HepG2 (cell line): ENCODE measurements at regions not wholly inside any gene's neighbourhood (a gene's known extent, or its start where the extent isn't known, plus 50 kb on each side); places are given as distances from the start of the nearest gene placed in this dataset.

Experiments used
- ATAC-seq: fragments of 200-7000 bp; cut with Tn5 transposase; 3 replicates; pipeline ENCODE4 v1.9.1; 2020; ENCODE audit warnings: mild to moderate bottlenecking, moderate library complexity
- BruUV-seq: library from RNA; stranded (reverse); fragments of 400-500 nt; replicated peaks from 2 replicates; lab custom pipeline; 2021; lab: Mats Ljungman, UMichigan
- CTCF ChIA-PET: fragments of 300-600 bp; formaldehyde crosslinking; extraction: SDS; loops from one replicate; lab custom pipeline; 2021; ENCODE audit warnings: low total read pairs, inconsistent platforms, low intra/inter-chr PET ratio; lab: Yijun Ruan, JAX
- POLR2A ChIA-PET: fragments of 350-600 bp; sonication (Branson Sonifier 250); formaldehyde crosslinking; loops from one replicate; lab custom pipeline; 2020; ENCODE audit warnings: antibody characterized with exemption, inconsistent platforms; lab: Yijun Ruan, JAX
- DNase-seq: peaks from one replicate; pipeline ENCODE4 v3.0.0-alpha.2; 2015; ENCODE audit warnings: low spot score
- FAIRE-seq: peaks from 3 replicates; lab custom pipeline; 2011; peaks lifted over from hg19 to GRCh38; lab: Jason Lieb, UNC
- H2AFZ ChIP-seq: one replicate; pipeline ENCODE4 v1.6.1; 2011; ENCODE audit warnings: low read length, inconsistent platforms
- H3K27ac ChIP-seq: fragments of 300-600 bp; 3 replicates; pipeline ENCODE4 v1.8.0; 2011; ENCODE audit warnings: mixed run types, mild to moderate bottlenecking, mixed read lengths, low read length, inconsistent platforms; ENCODE audit not compliant: insufficient read depth; ENCODE audit errors: extremely low read length
- H3K27me3 ChIP-seq, 2 experiments: fragments of 200-600 bp in 1 of 2; 2 replicates in 1 of 2; 3 replicates in 1 of 2; pipeline versions ENCODE4 v1.6.0 to v1.8.0; 2011; ENCODE audit warnings: low read length in 2 of 2, mild to moderate bottlenecking in 2 of 2, moderate library complexity in 2 of 2, inconsistent platforms in 1 of 2; ENCODE audit not compliant: insufficient read depth in 2 of 2, control insufficient read depth in 1 of 2
- H3K36me3 ChIP-seq, 2 experiments: fragments of 200-600 bp in 1 of 2; replicated peaks in 1 of 2; 2 replicates in 1 of 2; 3 replicates in 1 of 2; pipeline versions ENCODE4 v1.5.1 to v1.8.0; 2011; ENCODE audit warnings: low read length in 2 of 2, inconsistent platforms in 1 of 2; ENCODE audit not compliant: insufficient read depth in 2 of 2, control insufficient read depth in 1 of 2
- H3K4me1 ChIP-seq: 2 replicates; pipeline ENCODE4 v1.5.1; 2012; ENCODE audit warnings: low read length, inconsistent platforms; ENCODE audit not compliant: insufficient read depth
- H3K4me2 ChIP-seq: 2 replicates; pipeline ENCODE4 v1.6.0; 2011; ENCODE audit warnings: low read depth, low read length, inconsistent platforms
- H3K4me3 ChIP-seq, 3 experiments: fragments of 200-600 bp in 1 of 3; sonication (generic), shearing (Covaris generic) in 1 of 3; replicated peaks in 1 of 3; 2 replicates each; pipeline ENCODE4 v1.5.1; 2011 to 2016; ENCODE audit warnings: low read length in 3 of 3, inconsistent platforms in 2 of 3, low read depth in 2 of 3, mild to moderate bottlenecking in 2 of 3, control low read depth in 1 of 3, mixed read lengths in 1 of 3; ENCODE audit not compliant: insufficient read depth in 1 of 3
- H3K79me2 ChIP-seq: one replicate; pipeline ENCODE4 v1.6.1; 2011; ENCODE audit warnings: low read length, inconsistent platforms; ENCODE audit not compliant: insufficient read depth
- H3K9ac ChIP-seq: 2 replicates; pipeline ENCODE4 v1.6.0; 2011; ENCODE audit warnings: mild to moderate bottlenecking, low read depth, low read length, inconsistent platforms; ENCODE audit not compliant: insufficient read depth
- H3K9me3 ChIP-seq: 2 replicates; pipeline ENCODE4 v1.5.1; 2012; ENCODE audit warnings: mild to moderate bottlenecking, low read length
- H4K20me1 ChIP-seq: 2 replicates; pipeline ENCODE4 v1.6.0; 2011; ENCODE audit warnings: inconsistent platforms, mild to moderate bottlenecking, low read length, moderate library complexity; ENCODE audit not compliant: insufficient read depth
- AHR ChIP-seq: IDR thresholded peaks from 2 replicates; pipeline ENCODE4 v1.6.1; 2018; ENCODE audit warnings: missing genetic modification reagents, missing compliant biosample characterization
- CBX5 ChIP-seq: sonication (generic); formaldehyde crosslinking; IDR thresholded peaks from 2 replicates; pipeline ENCODE4 v1.4.0; 2020; ENCODE audit warnings: missing genetic modification reagents, borderline replicate concordance
- CHD2 ChIP-seq: IDR thresholded peaks from 2 replicates; pipeline ENCODE4 v1.6.1; 2011; ENCODE audit warnings: low read depth, low read length, improper control_type of control experiment
- EP300 ChIP-seq, 3 experiments: sonication (generic) in 1 of 3; formaldehyde crosslinking in 1 of 3; IDR thresholded peaks; 2 replicates each; pipeline versions ENCODE4 v1.5.1 to v1.6.1; 2011 to 2020; ENCODE audit warnings: low read depth in 2 of 3, low read length in 2 of 3, borderline replicate concordance in 1 of 3, improper control_type of control experiment in 1 of 3, mild to moderate bottlenecking in 1 of 3, missing genetic modification reagents in 1 of 3, moderate library complexity in 1 of 3
- FOXC1 ChIP-seq: sonication (generic); formaldehyde crosslinking; IDR thresholded peaks from 2 replicates; pipeline ENCODE4 v1.8.0; 2022; ENCODE audit warnings: mild to moderate bottlenecking, missing genetic modification reagents, borderline replicate concordance
- GLI4 ChIP-seq: sonication (generic); formaldehyde crosslinking; IDR thresholded peaks from 2 replicates; pipeline ENCODE4 v1.5.1; 2020; ENCODE audit warnings: missing genetic modification reagents, mild to moderate bottlenecking, moderate library complexity, borderline replicate concordance
- JUNB ChIP-seq: sonication (generic); formaldehyde crosslinking; IDR thresholded peaks from 2 replicates; pipeline ENCODE4 v1.8.0; 2022; ENCODE audit warnings: missing genetic modification reagents, mild to moderate bottlenecking, borderline replicate concordance
- KDM3A ChIP-seq: IDR thresholded peaks from 2 replicates; pipeline ENCODE4 v1.6.1; 2018; ENCODE audit warnings: low read depth, missing compliant biosample characterization
- KDM5A ChIP-seq: fragments of 200-600 bp; sonication (generic); IDR thresholded peaks from 2 replicates; pipeline ENCODE4 v1.7.0; 2018; ENCODE audit warnings: antibody characterized with exemption, mild to moderate bottlenecking, low read length, borderline replicate concordance
- KLF9 ChIP-seq: IDR thresholded peaks from 2 replicates; pipeline ENCODE4 v1.6.1; 2016; ENCODE audit warnings: low read depth
- MED13 ChIP-seq: sonication (generic); formaldehyde crosslinking; IDR thresholded peaks from 2 replicates; pipeline ENCODE4 v1.5.0; 2020; ENCODE audit warnings: missing genetic modification reagents
- MIXL1 ChIP-seq: IDR thresholded peaks from 2 replicates; pipeline ENCODE4 v1.6.1; 2016
- NFYC ChIP-seq: IDR thresholded peaks from 2 replicates; pipeline ENCODE4 v1.6.1; 2016; ENCODE audit warnings: missing genetic modification reagents, missing compliant biosample characterization
- NKX3-1 ChIP-seq: sonication (generic); formaldehyde crosslinking; IDR thresholded peaks from 2 replicates; pipeline ENCODE4 v1.5.0; 2020; ENCODE audit warnings: missing genetic modification reagents
- PRMT3 ChIP-seq: sonication (generic); formaldehyde crosslinking; IDR thresholded peaks from 2 replicates; pipeline ENCODE4 v1.8.1; 2022; ENCODE audit warnings: low read depth, mild to moderate bottlenecking, moderate library complexity, missing genetic modification reagents, borderline replicate concordance
- RFXANK ChIP-seq: IDR thresholded peaks from 2 replicates; pipeline ENCODE4 v1.6.1; 2016
- SMAD1 ChIP-seq: sonication (generic); formaldehyde crosslinking; IDR thresholded peaks from 2 replicates; pipeline ENCODE4 v1.4.0; 2020; ENCODE audit warnings: missing genetic modification reagents, low read depth, mild to moderate bottlenecking, borderline replicate concordance
- STAG1 ChIP-seq: sonication (generic); formaldehyde crosslinking; IDR thresholded peaks from 2 replicates; pipeline ENCODE4 v1.4.0; 2020; ENCODE audit warnings: missing genetic modification reagents
- XBP1 ChIP-seq: sonication (generic); formaldehyde crosslinking; IDR thresholded peaks from 2 replicates; pipeline ENCODE4 v1.5.0; 2020; ENCODE audit warnings: missing genetic modification reagents
- ZFP41 ChIP-seq: sonication (generic); formaldehyde crosslinking; IDR thresholded peaks from 2 replicates; pipeline ENCODE4 v1.4.0; 2020; ENCODE audit warnings: mild to moderate bottlenecking, missing genetic modification reagents, borderline replicate concordance
- ZMYM3 ChIP-seq: sonication (generic); formaldehyde crosslinking; IDR thresholded peaks from 2 replicates; pipeline ENCODE4 v1.5.1; 2020; ENCODE audit warnings: mild to moderate bottlenecking, missing genetic modification reagents
- ZNF337 ChIP-seq: sonication (generic); formaldehyde crosslinking; IDR thresholded peaks from 2 replicates; pipeline ENCODE4 v1.5.1; 2020; ENCODE audit warnings: missing genetic modification reagents, low read depth, mild to moderate bottlenecking, borderline replicate concordance
- ZNF547 ChIP-seq: sonication (generic); formaldehyde crosslinking; IDR thresholded peaks from 2 replicates; pipeline ENCODE4 v1.5.1; 2020; ENCODE audit warnings: mild to moderate bottlenecking, missing genetic modification reagents
- ZNF619 ChIP-seq: sonication (generic); formaldehyde crosslinking; IDR thresholded peaks from 2 replicates; pipeline ENCODE4 v1.4.0; 2020; ENCODE audit warnings: mild to moderate bottlenecking, missing genetic modification reagents
- ZNF7 ChIP-seq: IDR thresholded peaks from 2 replicates; pipeline ENCODE4 v1.6.1; 2016; ENCODE audit warnings: missing biosample characterization, missing genetic modification reagents
- WGBS: methylation state at CpG from one replicate; pipeline ENCODE4 v1.1.6; 2017; ENCODE audit warnings: low lambda C conversion rate; 5-methylcytosine and 5-hydroxymethylcytosine counted together
- in situ Hi-C: cut with HindIII; loops from 2 replicates; pipeline ENCODE4 v1.10.0; 2017; ENCODE audit warnings: low pct_unique_long_range_greater_than_20kb; ENCODE audit not compliant: extremely low pct_ligation_motif_present
- intact Hi-C: fragments of 100-400 bp; cut with micrococcal nuclease; formaldehyde crosslinking; loops from one replicate; pipeline ENCODE4 v1.10.0; 2022; ENCODE audit not compliant: unreplicated experiment
- TF ChIP-seq, protein P1 (sequence below): sonication (generic); formaldehyde crosslinking; IDR thresholded peaks from 2 replicates; pipeline ENCODE4 v1.4.0; 2020; ENCODE audit warnings: missing genetic modification reagents
- TF ChIP-seq, protein P2 (sequence below): sonication (generic); formaldehyde crosslinking; IDR thresholded peaks from 2 replicates; pipeline ENCODE4 v1.5.0; 2020; ENCODE audit warnings: mild to moderate bottlenecking, missing genetic modification reagents, moderate library complexity

DNA sequence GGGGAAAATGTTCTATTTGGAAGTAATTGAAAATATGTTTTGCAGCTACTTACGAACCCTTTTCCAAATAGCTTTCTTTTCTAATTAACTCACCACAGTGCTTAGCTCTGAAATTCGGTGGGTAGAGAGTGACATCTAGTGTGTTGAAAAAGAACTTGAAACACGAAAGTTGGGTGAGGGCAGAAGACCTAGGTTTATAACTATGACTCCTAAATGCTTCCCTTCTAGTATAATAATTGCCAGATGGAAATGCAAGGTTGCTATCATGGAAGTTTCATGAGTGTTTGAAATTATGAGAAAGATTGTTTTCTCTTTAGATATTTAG is 77.3 kb upstream of the NOCT start:
- ATAC-seq (peak; percentile 86), FAIRE-seq (peak; percentile 63)
- H3K4me1 ChIP-seq, result peaks cover 27% of the 10 kb centered on the region
- TF ChIP-seq KLF9 (no peak), ZNF7 (CRISPR knock-in tag) (no peak), MED13 (no peak), AHR (CRISPR knock-in tag) (no peak), PRMT3 (CRISPR knock-in tag) (no peak), CHD2 (no peak), NFYC (CRISPR knock-in tag) (no peak), RFXANK (CRISPR knock-in tag) (no peak), GLI4 (CRISPR knock-in tag) (no peak), ZNF619 (CRISPR knock-in tag) (no peak), MIXL1 (CRISPR knock-in tag) (0 out of 2 replicates have a peak, but pooled peaks have one; percentile 32), ZMYM3 (CRISPR knock-in tag) (no peak), STAG1 (peak; percentile 60), KDM5A (no peak), SMAD1 (CRISPR knock-in tag) (no peak), JUNB (CRISPR knock-in tag) (no peak), FOXC1 (CRISPR knock-in tag) (no peak), KDM3A (CRISPR knock-in tag) (no peak), ZNF547 (CRISPR knock-in tag) (no peak), NKX3-1 (no peak), CBX5 (CRISPR knock-in tag) (no peak), ZFP41 (CRISPR knock-in tag) (no peak), XBP1 (CRISPR knock-in tag) (no peak), EP300 (IDR thresholded peaks at IDR 0.05; ENCODE audit: low read depth in 2 of 2, low read length in 2 of 2) (no peak), EP300 (CRISPR knock-in tag; IDR thresholded peaks at IDR 0.05; ENCODE audit: borderline replicate concordance) (no peak), ZNF337 (CRISPR knock-in tag) (no peak)
- TF ChIP-seq, protein P1, sequence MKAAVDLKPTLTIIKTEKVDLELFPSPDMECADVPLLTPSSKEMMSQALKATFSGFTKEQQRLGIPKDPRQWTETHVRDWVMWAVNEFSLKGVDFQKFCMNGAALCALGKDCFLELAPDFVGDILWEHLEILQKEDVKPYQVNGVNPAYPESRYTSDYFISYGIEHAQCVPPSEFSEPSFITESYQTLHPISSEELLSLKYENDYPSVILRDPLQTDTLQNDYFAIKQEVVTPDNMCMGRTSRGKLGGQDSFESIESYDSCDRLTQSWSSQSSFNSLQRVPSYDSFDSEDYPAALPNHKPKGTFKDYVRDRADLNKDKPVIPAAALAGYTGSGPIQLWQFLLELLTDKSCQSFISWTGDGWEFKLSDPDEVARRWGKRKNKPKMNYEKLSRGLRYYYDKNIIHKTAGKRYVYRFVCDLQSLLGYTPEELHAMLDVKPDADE (CRISPR knock-in tag), result no peak
- TF ChIP-seq, protein P2, sequence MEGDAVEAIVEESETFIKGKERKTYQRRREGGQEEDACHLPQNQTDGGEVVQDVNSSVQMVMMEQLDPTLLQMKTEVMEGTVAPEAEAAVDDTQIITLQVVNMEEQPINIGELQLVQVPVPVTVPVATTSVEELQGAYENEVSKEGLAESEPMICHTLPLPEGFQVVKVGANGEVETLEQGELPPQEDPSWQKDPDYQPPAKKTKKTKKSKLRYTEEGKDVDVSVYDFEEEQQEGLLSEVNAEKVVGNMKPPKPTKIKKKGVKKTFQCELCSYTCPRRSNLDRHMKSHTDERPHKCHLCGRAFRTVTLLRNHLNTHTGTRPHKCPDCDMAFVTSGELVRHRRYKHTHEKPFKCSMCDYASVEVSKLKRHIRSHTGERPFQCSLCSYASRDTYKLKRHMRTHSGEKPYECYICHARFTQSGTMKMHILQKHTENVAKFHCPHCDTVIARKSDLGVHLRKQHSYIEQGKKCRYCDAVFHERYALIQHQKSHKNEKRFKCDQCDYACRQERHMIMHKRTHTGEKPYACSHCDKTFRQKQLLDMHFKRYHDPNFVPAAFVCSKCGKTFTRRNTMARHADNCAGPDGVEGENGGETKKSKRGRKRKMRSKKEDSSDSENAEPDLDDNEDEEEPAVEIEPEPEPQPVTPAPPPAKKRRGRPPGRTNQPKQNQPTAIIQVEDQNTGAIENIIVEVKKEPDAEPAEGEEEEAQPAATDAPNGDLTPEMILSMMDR (CRISPR knock-in tag), result peak; percentile 73

More for the DNA sequence above, 77.3 kb upstream of the NOCT start:
- intact Hi-C loops (loop anchor here (1.0 to 5.0 kb wide), 4 partner anchors 20 to 360 kb away; no protein-coding TSS in a partner anchor), in situ Hi-C loops (no loop called here)
- Histone ChIP-seq H3K9me3 (no peaks in the 10 kb centered on the region), H3K4me3 (no peak overlapping the region), H3K9ac (no peak overlapping the region), H4K20me1 (no peaks in the 10 kb centered on the region), H3K4me2 (peak overlapping the region; percentile 21; the same call in 1 of the 2 replicates), H3K79me2 (no peaks in the 10 kb centered on the region), H3K36me3 (no peaks in the 10 kb centered on the region), H3K27me3 (peaks cover 0 to 1% of the 10 kb centered on the region in 2 experiments; a peak in 1 of 5 replicates), H2AFZ (no peak overlapping the region), H3K27ac (no peak overlapping the region)
- ChIA-PET POLR2A (no interaction called here), CTCF (interaction anchor here (1.1 kb wide), 1 partner anchor 362 kb away, joined by 3 read pairs; no protein-coding TSS in a partner anchor)
- 12% methylated on average over 3 of the region's 3 CpGs for WGBS
- DNase-seq, result peak; percentile 27
- BruUV-seq, result no TSS peak
